ENCODE measurements at regions not wholly inside any gene's neighbourhood (a gene's known extent, or its start where the extent isn't known, plus 50 kb on each side); places are given as distances from the start of the nearest gene placed in this dataset.
A peak's percentile ranks its signal among the peaks of the same experiment; 100 is the strongest.

- no peak for TF ChIP-seq POLR2AphosphoS5 (IDR thresholded peaks at IDR 0.05)
- no peak for TF ChIP-seq EP300 (IDR thresholded peaks at IDR 0.05)
- no peak for TF ChIP-seq CTCF (IDR thresholded peaks at IDR 0.05)
- no peak for TF ChIP-seq POLR2A (IDR thresholded peaks at IDR 0.05)
- ATAC-seq (ENCODE audit: low FRiP score in 2 of 2) (no peak), DNase-seq (no peak)
Measured at GRCh38 chr5:3006961-3007551, 255.6 kb upstream of the IRX2 start.

GRCh38 chr5:3006526-3006925 lies 255.0 kb upstream of the IRX2 start:
- H3K4me1 ChIP-seq: no peaks in the 10 kb centered on the region
- DNase-seq: no peak
- 85 to 91% methylated on average over 5 to 7 of the region's 7 CpGs for WGBS, 2 donors
- no peak for ATAC-seq (ENCODE audit: low FRiP score in 2 of 2)
- TF ChIP-seq POLR2AphosphoS5 (IDR thresholded peaks at IDR 0.05) (no peak), CTCF (IDR thresholded peaks at IDR 0.05) (no peak), EP300 (IDR thresholded peaks at IDR 0.05) (no peak), POLR2A (IDR thresholded peaks at IDR 0.05) (no peak)
- no peaks in the 10 kb centered on the region for H3K36me3 ChIP-seq
- no peak overlapping the region for H3K4me3 ChIP-seq
- H3K27me3 ChIP-seq: no peaks in the 10 kb centered on the region
- no peak overlapping the region for H3K27ac ChIP-seq
- H3K9me3 ChIP-seq: no peaks in the 10 kb centered on the region

More at GRCh38 chr5:3006961-3007551, 255.6 kb upstream of the IRX2 start:
- H3K27ac ChIP-seq: no peak overlapping the region
- H3K27me3 ChIP-seq: no peaks in the 10 kb centered on the region
- H3K4me3 ChIP-seq: no peak overlapping the region
- 73 to 82% methylated on average over 9 to 11 of the region's 11 CpGs for WGBS, 2 donors
- H3K9me3 ChIP-seq: no peaks in the 10 kb centered on the region
- H3K4me1 ChIP-seq: no peaks in the 10 kb centered on the region
- no peaks in the 10 kb centered on the region for H3K36me3 ChIP-seq

- 91 to 95% methylated on average over 8 to 9 of the region's 9 CpGs for WGBS, 2 donors
- TF ChIP-seq CTCF (IDR thresholded peaks at IDR 0.05) (no peak), POLR2A (IDR thresholded peaks at IDR 0.05) (no peak), POLR2AphosphoS5 (IDR thresholded peaks at IDR 0.05) (no peak), EP300 (IDR thresholded peaks at IDR 0.05) (no peak)
- Histone ChIP-seq H3K27ac (no peak overlapping the region), H3K36me3 (no peaks in the 10 kb centered on the region), H3K4me3 (no peak overlapping the region), H3K27me3 (no peaks in the 10 kb centered on the region), H3K9me3 (no peaks in the 10 kb centered on the region), H3K4me1 (no peaks in the 10 kb centered on the region)
- ATAC-seq (ENCODE audit: low FRiP score in 2 of 2) (no peak), DNase-seq (no peak)
Measured at GRCh38 chr5:3004361-3005080, 253.0 kb upstream of the IRX2 start.

- Histone ChIP-seq H3K36me3 (no peaks in the 10 kb centered on the region), H3K27me3 (no peaks in the 10 kb centered on the region), H3K27ac (no peak overlapping the region), H3K9me3 (no peaks in the 10 kb centered on the region), H3K4me1 (no peaks in the 10 kb centered on the region), H3K4me3 (no peak overlapping the region)
- 79 to 84% methylated on average over 17 of the region's 17 CpGs for whole genome bisulfite sequencing, 2 donors
- TF ChIP-seq POLR2AphosphoS5 (IDR thresholded peaks at IDR 0.05) (no peak), CTCF (IDR thresholded peaks at IDR 0.05) (no peak), EP300 (IDR thresholded peaks at IDR 0.05) (no peak), POLR2A (IDR thresholded peaks at IDR 0.05) (no peak)
- DNase-seq: no peak
- ATAC-seq (ENCODE audit: low FRiP score in 2 of 2): no peak
Measured at GRCh38 chr5:3002230-3002629, 250.8 kb upstream of the IRX2 start.

GRCh38 chr5:3000631-3001030 lies 249.2 kb upstream of the IRX2 start:
- 74 to 79% methylated on average over 6 of the region's 6 CpGs for WGBS, 2 donors

More at GRCh38 chr5:3000631-3001030, 249.2 kb upstream of the IRX2 start:
- H3K9me3 ChIP-seq: no peaks in the 10 kb centered on the region
- no peak overlapping the region for H3K27ac ChIP-seq
- H3K4me1 ChIP-seq: no peaks in the 10 kb centered on the region
- DNase-seq (no peak), ATAC-seq (ENCODE audit: low FRiP score in 2 of 2) (peak in 1 of 2 donors; percentile 28)
- no peaks in the 10 kb centered on the region for H3K27me3 ChIP-seq
- no peaks in the 10 kb centered on the region for H3K36me3 ChIP-seq
- no peak overlapping the region for H3K4me3 ChIP-seq
- no peak for TF ChIP-seq POLR2AphosphoS5 (IDR thresholded peaks at IDR 0.05)
- no peak for TF ChIP-seq CTCF (IDR thresholded peaks at IDR 0.05)
- TF ChIP-seq EP300 (IDR thresholded peaks at IDR 0.05): no peak
- TF ChIP-seq POLR2A (IDR thresholded peaks at IDR 0.05): no peak
